ENCODE measurements at regions not wholly inside any gene's neighbourhood (a gene's known extent, or its start where the extent isn't known, plus 50 kb on each side); places are given as distances from the start of the nearest gene placed in this dataset.
"Not testable (repeated sequence)": the region's sequence is repeated elsewhere in the genome, so short reads cannot be mapped to it uniquely, and the experiment has no call there.

DNA sequence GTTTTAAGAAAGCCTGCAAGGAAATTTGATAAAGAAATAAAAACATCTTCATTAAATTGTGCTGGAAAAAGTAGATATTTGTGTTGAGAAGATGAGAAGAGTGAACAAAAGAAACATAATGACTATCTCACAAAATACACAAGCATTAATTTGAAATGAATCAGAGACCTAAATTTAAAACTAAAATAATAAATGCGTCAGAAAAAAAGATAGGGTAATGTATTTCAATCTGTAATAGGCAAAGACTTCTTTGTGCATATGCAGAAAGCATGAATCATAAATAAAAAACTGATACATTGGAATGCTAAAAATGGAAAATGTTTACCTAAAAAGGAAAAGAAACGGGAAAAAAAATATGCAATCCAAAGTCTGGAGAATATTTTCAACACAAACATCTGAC, 278.5 kb upstream of the RAI14 start:
- TF ChIP-seq, protein P1, sequence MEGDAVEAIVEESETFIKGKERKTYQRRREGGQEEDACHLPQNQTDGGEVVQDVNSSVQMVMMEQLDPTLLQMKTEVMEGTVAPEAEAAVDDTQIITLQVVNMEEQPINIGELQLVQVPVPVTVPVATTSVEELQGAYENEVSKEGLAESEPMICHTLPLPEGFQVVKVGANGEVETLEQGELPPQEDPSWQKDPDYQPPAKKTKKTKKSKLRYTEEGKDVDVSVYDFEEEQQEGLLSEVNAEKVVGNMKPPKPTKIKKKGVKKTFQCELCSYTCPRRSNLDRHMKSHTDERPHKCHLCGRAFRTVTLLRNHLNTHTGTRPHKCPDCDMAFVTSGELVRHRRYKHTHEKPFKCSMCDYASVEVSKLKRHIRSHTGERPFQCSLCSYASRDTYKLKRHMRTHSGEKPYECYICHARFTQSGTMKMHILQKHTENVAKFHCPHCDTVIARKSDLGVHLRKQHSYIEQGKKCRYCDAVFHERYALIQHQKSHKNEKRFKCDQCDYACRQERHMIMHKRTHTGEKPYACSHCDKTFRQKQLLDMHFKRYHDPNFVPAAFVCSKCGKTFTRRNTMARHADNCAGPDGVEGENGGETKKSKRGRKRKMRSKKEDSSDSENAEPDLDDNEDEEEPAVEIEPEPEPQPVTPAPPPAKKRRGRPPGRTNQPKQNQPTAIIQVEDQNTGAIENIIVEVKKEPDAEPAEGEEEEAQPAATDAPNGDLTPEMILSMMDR (IDR thresholded peaks at IDR 0.05; ENCODE audit: poor library complexity, severe bottlenecking), result not testable (repeated sequence)
- not testable (repeated sequence) for TF ChIP-seq EP300 (conservative IDR thresholded peaks at IDR 0.05; ENCODE audit: poor library complexity, severe bottlenecking); POLR2AphosphoS5 (IDR thresholded peaks at IDR 0.05); EZH2 (IDR thresholded peaks at IDR 0.05; ENCODE audit: borderline replicate concordance, insufficient read depth, low read length, poor library complexity, severe bottlenecking); SMC3 (conservative IDR thresholded peaks at IDR 0.05; ENCODE audit: poor library complexity)

Data from neural cell (in vitro differentiated cells).